Middle frontal gyrus (tissue), 1 donor: ENCODE measurements at regions not wholly inside any gene's neighbourhood (a gene's known extent, or its start where the extent isn't known, plus 50 kb on each side); places are given as distances from the start of the nearest gene placed in this dataset.
"Not testable (repeated sequence)": the region's sequence is repeated elsewhere in the genome, so short reads cannot be mapped to it uniquely, and the experiment has no call there.

Experiments used
- DNase-seq: peaks from one replicate; pipeline ENCODE4 v3.0.0-alpha.2; 2015; ENCODE audit warnings: low spot score; ENCODE audit errors: extremely low spot score

DNA sequence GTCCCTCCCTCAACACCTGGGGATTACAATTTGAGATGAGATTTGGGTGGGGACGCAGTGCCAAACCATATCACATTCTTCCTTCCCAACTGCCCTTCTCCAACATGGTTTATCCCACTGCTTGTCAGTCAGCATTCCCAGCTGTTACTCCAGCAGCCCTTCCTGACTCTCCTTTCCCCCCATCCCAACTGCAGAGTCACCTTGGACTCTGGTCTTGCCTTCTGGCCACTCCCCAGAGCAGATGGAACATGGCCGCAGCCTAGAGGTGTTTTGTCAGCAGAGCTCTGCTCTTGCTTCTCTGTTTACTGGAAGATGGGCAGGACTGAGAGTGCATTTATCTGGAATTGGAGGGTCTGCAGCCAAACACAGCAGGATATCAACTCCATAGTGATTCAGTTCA lies 51.2 kb upstream of the MEX3C start:
- no peak for DNase-seq

DNA sequence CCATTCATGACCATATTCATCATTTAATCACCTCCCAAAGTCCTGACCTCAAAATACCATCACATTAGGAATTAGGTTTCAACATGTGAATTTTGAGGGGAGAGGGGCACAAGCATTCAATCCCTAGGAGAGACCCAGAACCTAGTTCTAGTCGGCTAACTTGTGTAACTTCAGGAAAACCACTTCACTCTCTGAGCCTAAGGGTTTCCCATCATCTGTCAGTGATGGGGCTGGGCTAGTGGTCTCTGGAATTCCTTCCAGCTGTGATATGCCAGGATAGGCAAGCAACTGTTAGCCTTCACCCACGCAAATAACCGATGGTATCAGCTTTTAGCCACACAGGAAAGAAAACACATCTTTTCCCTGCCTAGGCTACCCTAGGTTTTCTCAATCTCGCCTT lies 52.5 kb upstream of the MEX3C start:
- DNase-seq, result no peak

DNA sequence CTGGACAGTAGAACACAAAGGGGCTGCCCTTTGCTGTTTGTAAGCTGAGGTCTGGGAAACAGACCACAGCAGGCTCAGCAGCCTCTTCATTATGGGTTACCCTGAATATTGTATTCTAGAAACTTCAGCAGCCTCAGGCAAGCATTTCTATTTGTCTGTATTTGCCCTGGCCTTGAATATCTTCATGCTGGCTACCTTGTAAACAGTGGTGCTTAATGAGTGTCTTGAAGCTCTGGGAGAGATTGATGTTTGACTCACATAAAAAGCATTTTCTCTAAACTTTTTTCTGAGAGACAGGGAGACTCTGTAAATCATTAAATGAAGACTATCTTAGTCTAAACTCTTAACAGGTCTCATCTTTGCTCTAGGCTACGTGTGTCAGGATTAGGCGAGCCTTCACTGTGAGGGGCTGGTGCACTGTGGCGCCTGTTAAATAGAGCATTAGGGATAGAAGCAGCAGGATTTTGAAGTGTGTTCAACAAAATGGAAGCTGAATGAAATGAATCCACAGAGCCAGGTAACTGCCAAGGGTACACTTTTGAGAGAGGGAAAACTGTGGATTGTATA lies 53.1 kb upstream of the MEX3C start:
- DNase-seq, result no peak

DNA sequence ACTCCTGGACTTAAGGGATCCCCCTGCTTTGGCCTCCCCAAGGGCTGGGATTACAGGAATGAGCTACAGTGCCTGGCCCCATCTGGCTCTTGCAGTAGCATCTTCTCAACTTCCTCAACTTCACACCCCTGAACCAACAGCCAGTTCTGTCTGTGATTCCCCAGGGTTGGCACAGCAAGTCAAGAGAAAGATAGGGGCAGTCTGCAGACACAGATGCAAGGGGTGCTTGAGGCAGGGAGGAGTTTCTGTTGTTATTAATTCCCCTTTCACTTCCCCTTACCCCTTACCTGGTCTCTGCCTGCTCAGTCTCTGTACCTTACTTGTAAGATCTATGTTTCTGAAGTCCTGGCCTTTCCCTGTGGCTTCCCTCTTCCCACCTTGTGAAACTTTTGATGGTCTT lies 54.1 kb upstream of the MEX3C start:
- DNase-seq, result no peak

DNA sequence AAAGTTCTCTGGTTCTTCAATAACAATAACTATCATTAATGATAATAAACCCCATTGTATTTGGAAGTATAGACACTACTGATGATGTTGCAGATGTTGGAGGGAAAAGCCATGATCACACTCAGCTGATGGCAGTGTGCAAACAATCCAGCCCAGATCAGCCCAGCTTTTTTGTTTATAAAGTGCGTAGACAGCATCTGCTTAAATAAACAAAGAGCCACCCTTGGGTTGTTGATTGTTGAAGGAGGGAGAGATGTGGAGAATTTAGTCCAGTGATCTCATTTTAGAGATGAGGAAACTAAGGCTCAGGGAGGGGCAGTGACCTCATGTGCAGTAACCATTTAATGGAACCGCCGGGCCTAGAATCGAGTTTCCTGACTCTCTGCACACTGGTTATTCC lies 56.0 kb upstream of the MEX3C start:
- no peak for DNase-seq

DNA sequence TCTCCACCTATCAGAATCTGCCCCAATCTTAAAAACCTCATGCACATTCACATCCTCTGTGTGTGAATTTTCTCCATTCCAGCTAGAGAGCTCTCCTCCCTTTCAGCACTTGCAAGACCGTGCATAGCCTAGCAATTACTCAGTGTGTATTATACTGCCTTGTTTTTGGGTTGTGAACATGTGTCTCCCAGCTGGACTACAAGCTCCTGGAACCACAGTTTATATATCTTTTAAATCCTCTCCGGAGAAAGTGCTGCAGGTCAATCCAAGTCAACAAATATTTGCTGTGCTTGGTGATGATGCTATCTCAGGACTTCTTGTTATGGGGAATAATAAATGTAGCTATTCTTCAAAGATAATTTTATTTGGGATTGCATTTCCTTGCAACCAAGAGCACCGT lies 58.2 kb upstream of the MEX3C start:
- no peak for DNase-seq

DNA sequence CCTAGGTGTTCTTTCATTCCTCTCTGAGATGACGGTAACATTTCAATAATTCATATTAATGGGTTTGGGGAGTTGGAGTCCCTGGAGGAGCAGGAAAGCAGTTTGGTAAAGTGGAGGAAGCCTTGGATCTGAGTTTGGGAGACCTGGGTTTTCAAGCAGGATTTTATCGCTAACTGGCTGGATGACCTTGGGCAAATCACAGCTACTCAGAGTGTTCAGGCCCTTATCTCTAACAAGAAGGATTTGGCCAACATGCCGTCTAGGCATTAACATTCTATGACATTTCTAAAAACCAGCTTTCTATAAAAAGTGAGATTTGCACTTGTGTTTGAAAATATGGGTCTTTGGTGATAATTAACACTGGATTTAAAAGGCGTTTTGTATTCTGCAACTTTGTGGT lies 59.7 kb upstream of the MEX3C start:
- no peak for DNase-seq

DNA sequence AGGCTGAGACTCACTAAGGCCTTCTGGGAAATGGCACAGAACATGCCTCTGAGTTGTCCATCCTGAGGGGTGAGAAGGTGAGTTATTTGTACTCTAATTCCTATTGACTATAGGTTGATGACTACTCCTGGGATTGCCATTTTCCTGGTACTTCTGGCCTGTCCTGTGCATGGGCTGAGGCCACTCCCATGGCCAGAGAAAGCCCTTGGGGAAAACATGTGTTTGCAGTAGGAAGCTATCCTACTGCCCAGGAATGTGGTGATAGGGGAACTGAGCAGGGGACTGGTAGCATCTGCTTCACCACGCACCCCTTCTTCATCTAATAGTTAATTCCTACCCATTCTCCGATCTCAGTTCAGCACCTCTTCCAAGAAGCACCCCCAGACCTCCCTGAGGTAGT lies 62.6 kb upstream of the MEX3C start:
- no peak for DNase-seq

DNA sequence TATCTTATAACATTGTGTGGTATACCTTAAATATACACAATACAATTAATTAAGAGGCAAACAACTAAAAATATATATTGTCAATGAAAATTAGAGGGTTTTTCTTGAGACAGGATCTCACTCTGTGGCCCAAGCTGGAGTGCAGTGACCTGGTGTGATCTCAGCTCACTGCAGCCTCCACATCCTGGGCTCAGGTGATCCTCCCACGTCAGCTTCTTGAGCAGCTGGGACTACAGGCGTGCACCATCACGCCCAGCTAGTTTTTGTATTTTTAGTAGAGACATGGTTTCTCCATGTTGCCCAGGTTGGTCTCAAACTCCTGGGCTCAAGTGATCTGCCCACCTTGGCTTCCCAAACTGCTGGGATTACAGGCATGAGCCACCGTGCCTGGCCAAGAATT lies 68.6 kb upstream of the MEX3C start:
- not testable (repeated sequence) for DNase-seq

DNA sequence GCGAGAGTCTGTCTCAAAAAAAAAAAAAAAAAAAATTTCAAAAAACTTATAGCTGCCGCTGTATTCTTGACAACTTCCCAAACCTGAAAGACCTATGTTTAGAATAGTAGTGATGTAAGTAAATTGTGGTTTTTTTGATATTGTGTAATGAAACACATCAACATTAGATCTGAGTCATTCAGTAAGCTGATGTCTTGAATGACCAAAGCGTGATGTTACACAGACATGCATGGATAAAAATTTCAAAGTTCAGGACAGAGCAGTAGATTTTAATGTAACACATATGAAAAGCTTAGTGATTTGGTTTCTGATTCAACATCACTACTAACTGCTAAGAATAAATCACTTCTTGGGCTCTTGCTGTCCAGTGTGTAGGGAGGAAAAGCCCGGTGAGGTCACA lies 69.3 kb upstream of the MEX3C start:
- no peak for DNase-seq

DNA sequence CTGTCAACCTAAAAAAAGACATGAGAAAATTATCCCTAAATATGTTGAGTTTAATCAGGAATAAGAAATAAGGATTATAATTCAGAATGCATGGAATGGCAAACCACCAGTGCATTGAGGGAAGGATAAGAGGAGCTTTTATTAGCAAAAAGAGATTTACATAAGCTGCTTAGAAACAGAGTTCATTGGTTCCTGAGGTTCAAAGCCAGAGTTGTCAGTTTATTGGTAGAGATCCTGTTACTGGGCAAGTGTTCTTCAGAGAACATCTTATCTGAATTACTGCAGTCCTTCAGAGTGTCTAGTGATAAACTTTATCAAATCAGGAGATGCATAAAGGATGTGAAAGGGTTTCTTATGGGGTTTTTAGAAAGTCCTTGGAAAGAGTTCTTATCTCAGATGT lies 76.0 kb upstream of the MEX3C start:
- no peak for DNase-seq

DNA sequence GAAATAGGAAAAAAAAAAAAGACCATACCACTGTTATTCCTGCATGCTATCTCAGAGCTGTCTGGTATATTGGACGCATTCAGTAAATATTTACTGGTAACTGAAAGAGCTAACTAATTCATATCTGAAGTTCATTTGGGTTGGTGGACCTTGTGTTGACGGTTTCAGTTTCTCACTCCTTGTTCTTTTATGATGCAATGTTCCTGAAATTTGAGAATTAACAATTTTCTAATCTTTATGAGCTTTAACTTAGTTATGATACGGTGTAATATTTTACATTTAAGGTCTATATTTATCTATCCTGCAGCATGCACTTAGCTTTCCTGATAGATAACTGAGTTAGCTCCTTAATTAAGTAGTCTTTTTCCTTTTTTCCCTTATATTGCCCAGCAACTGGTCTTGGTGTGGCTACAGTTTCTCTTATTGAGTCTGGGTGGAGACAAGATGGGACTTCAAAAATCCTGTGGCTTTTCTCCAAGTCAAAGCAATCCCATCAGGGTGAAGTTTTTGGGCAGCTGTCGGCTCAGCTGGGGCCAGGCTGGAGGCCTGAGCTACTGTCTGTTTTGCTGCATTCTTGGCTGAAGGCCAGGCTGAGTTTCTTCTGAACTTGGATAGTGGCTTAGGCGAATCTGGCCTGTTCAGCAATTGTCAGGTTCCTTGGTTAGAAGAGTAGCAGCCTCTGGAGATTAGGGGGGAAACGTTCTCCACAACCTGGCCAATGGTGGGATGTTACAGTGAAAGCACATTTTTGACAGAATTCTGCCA lies 78.4 kb upstream of the MEX3C start:
- DNase-seq, result no peak

DNA sequence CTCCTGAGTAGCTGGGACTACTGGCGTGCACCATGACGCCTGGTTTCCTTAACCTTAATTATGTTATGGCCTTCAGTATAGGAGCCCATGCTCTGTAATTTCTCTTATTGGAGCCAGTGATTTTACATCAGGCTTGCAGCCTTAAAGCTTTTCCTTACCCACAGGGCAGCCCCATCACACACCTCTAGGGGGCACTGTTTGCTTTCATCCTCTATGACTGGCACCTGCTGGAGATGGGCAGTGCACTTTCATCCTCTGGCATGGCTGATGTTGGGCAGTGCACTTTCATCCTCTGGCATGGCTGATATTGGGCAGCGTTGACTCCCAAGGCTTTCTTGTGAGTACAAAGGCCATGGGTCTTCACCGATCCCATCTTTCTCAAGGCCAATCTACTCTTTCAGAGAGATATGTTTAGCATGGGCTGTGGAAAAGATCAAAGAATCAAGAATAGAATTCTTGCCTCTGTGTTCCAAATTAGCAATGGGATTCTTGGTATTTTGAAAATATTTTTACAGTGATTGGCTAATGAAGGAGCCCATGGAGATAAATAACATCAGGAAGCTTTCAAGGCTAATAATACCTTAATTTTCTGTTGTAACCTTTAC lies 80.7 kb upstream of the MEX3C start:
- peak; percentile 23 for DNase-seq

DNA sequence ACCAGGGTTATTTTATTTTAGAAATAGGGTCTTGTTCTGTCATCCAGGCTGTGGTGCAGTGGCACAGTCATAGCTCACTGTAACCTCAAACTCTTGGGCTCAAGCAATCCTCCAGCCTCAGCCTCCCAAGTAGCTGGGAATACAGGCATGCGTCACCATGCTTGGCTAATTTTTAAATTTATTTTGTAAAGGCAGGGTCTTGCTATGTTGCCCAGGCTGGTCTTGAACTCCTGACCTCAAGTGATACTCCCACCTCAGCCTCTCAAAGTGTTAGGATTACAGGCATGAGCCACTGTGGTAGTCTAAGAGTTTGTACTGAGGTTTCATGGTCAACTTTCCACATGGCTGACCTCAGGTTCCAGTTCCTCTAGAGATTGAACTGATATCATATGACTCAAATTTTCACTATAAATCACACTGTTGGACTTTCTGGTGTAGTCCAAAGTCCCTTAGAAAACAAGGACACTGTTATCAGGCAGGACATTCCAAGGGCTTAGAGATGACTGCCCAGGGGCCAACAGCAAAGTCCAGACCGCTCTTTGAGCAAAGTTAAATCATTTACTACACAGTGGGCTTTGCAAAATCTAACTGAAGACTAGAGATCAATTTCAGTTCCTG lies 82.0 kb upstream of the MEX3C start:
- no peak for DNase-seq

DNA sequence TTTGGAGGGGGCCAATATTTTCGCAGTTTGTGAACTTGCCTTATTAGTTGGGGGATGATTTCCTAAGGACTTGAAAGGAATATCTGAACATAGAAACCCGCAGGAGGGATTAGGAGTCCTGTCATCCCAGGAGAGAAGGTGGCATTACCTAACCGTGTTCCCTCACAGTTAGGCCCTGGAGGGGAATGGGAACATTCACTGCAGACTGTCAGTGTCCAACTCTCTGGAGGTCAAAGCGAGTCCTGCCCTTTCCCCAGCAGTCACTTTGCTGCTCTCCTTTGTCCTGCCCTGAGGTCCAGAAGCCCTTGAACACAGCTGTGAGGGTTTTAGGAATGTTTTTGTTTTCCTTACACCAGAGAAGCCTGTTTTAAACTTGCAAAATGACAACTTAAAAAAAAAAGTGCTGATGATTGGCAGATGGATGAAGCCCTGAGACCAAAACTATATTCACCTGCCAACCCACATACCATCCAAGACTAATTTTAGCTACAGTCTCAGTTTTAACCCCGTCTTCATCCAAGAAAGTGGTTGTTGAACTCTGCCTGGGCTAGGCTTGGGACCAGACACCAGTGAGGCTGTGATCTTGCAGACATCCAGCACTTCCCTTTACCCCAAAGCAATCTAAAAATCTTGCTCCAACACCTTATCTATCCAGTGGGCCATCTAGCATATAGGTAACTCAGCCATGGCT lies 90.5 kb upstream of the MEX3C start:
- no peak for DNase-seq

DNA sequence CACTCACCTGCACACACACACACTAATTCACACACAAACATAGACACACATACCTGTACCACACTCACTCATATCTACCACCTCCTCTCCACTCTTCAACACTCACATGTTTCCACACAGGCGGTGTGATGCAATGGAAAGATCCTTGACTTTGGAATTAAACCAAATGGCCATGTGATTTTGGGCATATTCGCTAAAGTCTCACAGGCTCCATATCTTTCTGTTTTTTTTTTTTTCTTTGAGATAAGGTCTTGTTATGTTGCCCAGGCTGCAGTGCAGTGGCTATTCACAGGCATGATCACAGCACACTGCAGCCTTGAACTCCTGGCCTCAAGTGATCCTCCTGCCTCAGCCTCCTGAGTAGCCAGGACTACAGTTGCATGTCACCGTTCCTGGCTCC lies 91.1 kb upstream of the MEX3C start:
- DNase-seq, result no peak

DNA sequence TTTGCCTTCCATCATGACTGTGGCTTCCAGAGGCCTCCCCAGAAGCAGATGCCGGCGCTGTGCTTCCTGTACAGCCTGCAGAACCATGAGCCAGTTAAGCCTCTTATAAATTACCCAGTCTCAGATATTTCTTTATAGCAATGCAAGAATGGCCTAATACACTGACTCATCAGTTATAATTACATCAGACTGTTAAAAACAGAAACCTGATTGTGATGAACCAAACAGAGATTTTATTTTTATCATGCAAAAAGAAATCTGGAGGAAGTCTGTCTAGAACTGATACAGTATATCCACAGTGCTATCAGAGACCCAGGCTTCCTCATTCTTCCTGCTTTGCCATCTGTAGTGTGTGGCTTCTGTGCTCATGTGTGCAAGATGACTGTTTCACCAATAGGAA lies 93.4 kb upstream of the MEX3C start:
- no peak for DNase-seq

DNA sequence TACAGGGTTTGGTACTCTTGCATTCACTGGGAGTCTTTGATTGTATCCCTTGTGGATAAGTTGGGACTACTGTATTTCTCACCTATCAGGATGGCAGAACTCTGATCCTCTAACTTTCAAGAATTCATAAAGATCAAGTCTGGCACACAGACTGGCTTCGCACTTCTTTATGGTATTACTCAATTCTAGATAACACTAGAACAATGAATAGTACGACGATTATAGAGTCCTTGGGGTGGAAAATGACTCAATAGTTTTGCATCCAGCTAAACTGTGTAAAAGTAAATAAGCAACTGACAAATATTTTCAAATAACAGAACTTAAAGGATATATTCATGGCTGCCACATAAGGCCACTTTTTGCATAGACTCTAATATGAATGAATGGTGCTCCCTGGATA lies 103.4 kb upstream of the MEX3C start:
- DNase-seq, result no peak

DNA sequence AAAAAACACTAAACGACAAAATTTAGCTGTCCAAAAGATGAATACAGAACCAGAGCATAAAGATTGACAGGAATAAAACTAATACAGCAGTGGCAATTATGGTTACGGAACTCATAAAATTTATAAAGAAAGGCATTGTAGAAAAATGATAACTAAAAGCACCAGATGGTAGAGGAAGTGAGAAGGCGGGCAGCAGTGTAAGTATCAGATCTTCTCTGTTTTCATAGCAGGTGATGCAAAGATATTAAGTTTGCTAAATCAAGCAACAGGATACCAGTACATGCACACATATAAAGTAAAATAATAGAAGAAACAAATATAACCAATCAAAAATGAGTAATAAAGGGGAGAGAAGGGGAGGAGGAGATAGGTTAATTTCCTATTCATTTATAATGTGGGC lies 103.9 kb upstream of the MEX3C start:
- DNase-seq, result no peak

DNA sequence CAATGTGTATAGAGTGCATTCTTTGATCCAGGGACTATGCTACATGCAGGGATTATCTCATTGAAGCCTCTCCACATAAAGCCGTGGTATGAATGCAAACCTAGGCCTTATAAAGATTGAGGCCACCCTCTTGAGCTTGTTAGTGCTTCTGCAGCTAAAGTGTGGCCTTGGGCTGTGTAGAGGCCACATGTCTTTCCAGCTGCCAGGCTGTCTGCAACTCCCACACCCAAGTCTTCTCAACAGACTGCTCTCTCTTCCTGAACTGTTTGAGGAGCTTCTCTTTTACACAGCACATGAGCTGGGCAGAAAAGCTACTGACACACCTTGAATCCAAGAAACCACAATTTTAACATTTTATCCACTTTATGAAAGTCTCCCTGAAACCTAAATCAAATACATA lies 119.2 kb upstream of the MEX3C start:
- DNase-seq, result no peak

DNA sequence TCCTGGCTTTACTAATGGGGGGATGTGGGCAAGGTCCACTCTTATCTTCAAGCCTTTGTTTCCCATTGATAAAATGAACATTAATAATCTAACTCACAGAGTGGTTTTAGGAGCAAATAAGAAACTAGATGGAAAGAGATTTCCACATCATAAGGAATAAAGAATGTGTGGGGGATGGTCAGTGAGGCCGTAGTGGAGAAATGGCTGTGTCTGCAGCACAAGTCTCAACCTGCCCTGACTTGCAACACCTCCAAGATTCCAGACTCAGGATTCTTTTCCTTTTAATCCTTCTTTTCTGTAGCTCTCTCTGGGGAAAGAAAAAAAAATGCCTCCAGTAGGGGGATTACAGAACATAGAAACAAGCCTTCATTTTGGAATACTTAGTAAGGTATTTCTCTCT lies 124.2 kb upstream of the MEX3C start:
- DNase-seq, result no peak

DNA sequence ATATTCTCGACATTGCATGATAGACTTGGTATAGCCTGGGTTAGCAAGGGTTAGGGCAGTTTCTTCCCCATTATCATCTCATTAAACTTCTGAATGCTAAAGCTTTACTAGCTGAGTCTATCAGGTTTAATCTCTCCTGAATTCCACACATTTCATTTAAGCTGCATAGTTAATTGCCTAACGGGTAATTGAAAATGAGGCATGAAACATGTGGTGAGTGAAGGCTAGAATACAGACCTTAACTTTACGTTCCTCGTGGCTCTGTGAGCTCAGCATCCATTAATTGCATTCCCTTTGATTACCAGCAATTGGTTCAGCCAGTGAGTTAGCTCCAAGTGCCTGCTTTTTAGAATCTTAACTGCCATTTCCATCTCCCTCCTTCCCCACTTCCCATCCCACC lies 126.5 kb upstream of the MEX3C start:
- DNase-seq, result no peak
